ENCODE measurements at regions not wholly inside any gene's neighbourhood (a gene's known extent, or its start where the extent isn't known, plus 50 kb on each side); places are given as distances from the start of the nearest gene placed in this dataset.
"Not testable (repeated sequence)": the region's sequence is repeated elsewhere in the genome, so short reads cannot be mapped to it uniquely, and the experiment has no call there.

GRCh38 chr4:135429528-135429927 is 1227.9 kb upstream of the PABPC4L start:
- no peak overlapping the region for H3K4me3 ChIP-seq
- H3K9me3 ChIP-seq, result no peaks in the 10 kb centered on the region
- no peaks in the 10 kb centered on the region for H3K36me3 ChIP-seq
- no peak for TF ChIP-seq CTCF (IDR thresholded peaks at IDR 0.05)
- no peak for TF ChIP-seq EP300 (IDR thresholded peaks at IDR 0.05)
- no peak for TF ChIP-seq POLR2A (IDR thresholded peaks at IDR 0.05)
- TF ChIP-seq POLR2AphosphoS5 (IDR thresholded peaks at IDR 0.05), result no peak
- 83 to 92% methylated on average over 1 of the region's 1 CpG for WGBS, 2 donors (ENCODE audit: low coverage in 1 of 2)
- H3K27ac ChIP-seq, result no peak overlapping the region
- H3K4me1 ChIP-seq, result no peaks in the 10 kb centered on the region
- ATAC-seq, result no peak
- no peaks in the 10 kb centered on the region for H3K27me3 ChIP-seq

- Histone ChIP-seq H3K4me1 (no peaks in the 10 kb centered on the region), H3K27ac (no peak overlapping the region), H3K9me3 (no peaks in the 10 kb centered on the region), H3K4me3 (no peak overlapping the region), H3K36me3 (no peaks in the 10 kb centered on the region), H3K27me3 (no peaks in the 10 kb centered on the region)
- ATAC-seq, result no peak
- no peak for TF ChIP-seq CTCF (IDR thresholded peaks at IDR 0.05)
- TF ChIP-seq POLR2AphosphoS5 (IDR thresholded peaks at IDR 0.05), result no peak
- TF ChIP-seq EP300 (IDR thresholded peaks at IDR 0.05), result no peak
- TF ChIP-seq POLR2A (IDR thresholded peaks at IDR 0.05), result no peak
- 73 to 100% methylated on average over 1 of the region's 1 CpG for WGBS, 2 donors (ENCODE audit: low coverage in 1 of 2)
Observed at GRCh38 chr4:135418353-135418752, 1216.8 kb upstream of the PABPC4L start.

GRCh38 chr4:135412213-135412612 is 1210.6 kb upstream of the PABPC4L start:
- Histone ChIP-seq H3K4me3 (no peak overlapping the region), H3K36me3 (no peaks in the 10 kb centered on the region), H3K4me1 (no peaks in the 10 kb centered on the region), H3K27ac (no peak overlapping the region), H3K9me3 (no peaks in the 10 kb centered on the region), H3K27me3 (no peaks in the 10 kb centered on the region)
- ATAC-seq, result no peak
- WGBS, 2 donors (ENCODE audit: low coverage in 1 of 2), result 66 to 72% methylated on average over 4 of the region's 4 CpGs
- TF ChIP-seq EP300 (IDR thresholded peaks at IDR 0.05), result no peak
- TF ChIP-seq POLR2A (IDR thresholded peaks at IDR 0.05), result no peak
- TF ChIP-seq POLR2AphosphoS5 (IDR thresholded peaks at IDR 0.05), result no peak
- no peak for TF ChIP-seq CTCF (IDR thresholded peaks at IDR 0.05)

- no peaks in the 10 kb centered on the region for H3K4me1 ChIP-seq
- H3K27ac ChIP-seq, result no peak overlapping the region
- TF ChIP-seq POLR2AphosphoS5 (IDR thresholded peaks at IDR 0.05) (no peak), POLR2A (IDR thresholded peaks at IDR 0.05) (no peak), CTCF (IDR thresholded peaks at IDR 0.05) (no peak), EP300 (IDR thresholded peaks at IDR 0.05) (no peak)
- 49% methylated on average over 2 of the region's 2 CpGs; no CpG with 5 or more reads in 1 of the 2 donors for WGBS, 2 donors (ENCODE audit: low coverage in 1 of 2)
- peaks cover 0 to 7% (median 0%) of the 10 kb centered on the region in 3 donors for H3K9me3 ChIP-seq
- H3K36me3 ChIP-seq, result no peaks in the 10 kb centered on the region
- ATAC-seq, result no peak
- no peak overlapping the region for H3K4me3 ChIP-seq
- no peaks in the 10 kb centered on the region for H3K27me3 ChIP-seq
Observed at GRCh38 chr4:135411251-135411650, 1209.7 kb upstream of the PABPC4L start.

- H3K4me1 ChIP-seq, H3K27me3 ChIP-seq, H3K27ac ChIP-seq, H3K4me3 ChIP-seq, ATAC-seq, H3K36me3 ChIP-seq: not testable (repeated sequence)
- 81 to 94% methylated on average over 3 to 4 of the region's 4 CpGs for WGBS, 2 donors (ENCODE audit: low coverage in 1 of 2)
- H3K9me3 ChIP-seq, result peaks cover 0 to 25% (median 0%) of the 10 kb centered on the region in 3 donors
Observed at GRCh38 chr4:135409261-135409660, 1207.7 kb upstream of the PABPC4L start.

Measured in gastroesophageal sphincter (tissue), 4 donors.